A673 (cell line): ENCODE measurements at regions not wholly inside any gene's neighbourhood (a gene's known extent, or its start where the extent isn't known, plus 50 kb on each side); places are given as distances from the start of the nearest gene placed in this dataset.
A peak's percentile ranks its signal among the peaks of the same experiment; 100 is the strongest.

Experiments
- BruUV-seq: library from RNA; stranded (reverse); fragments of 400-500 nt; replicated peaks from 2 replicates; lab custom pipeline; 2021; lab: Mats Ljungman, UMichigan
- CTCF ChIA-PET: fragments of 300-600 bp; sonication (Branson Sonifier 250); formaldehyde crosslinking; loops from one replicate; lab custom pipeline; 2022; ENCODE audit warnings: antibody characterized with exemption; lab: Charles Lee
- POLR2A ChIA-PET: fragments of 300-600 bp; sonication (Branson Sonifier 250); formaldehyde crosslinking; loops from one replicate; lab custom pipeline; 2022; ENCODE audit warnings: antibody characterized with exemption; ENCODE audit not compliant: low non-redundant PET; lab: Charles Lee
- DNase-seq: peaks from one replicate; pipeline ENCODE4 v3.0.0-alpha.2; 2015; ENCODE audit warnings: low spot score
- H3K27ac ChIP-seq: fragments of 200-600 bp; sonication (generic); 2 replicates; pipeline ENCODE4 v1.5.1; 2016; ENCODE audit warnings: mixed run types, low read depth, mild to moderate bottlenecking, mixed read lengths, antibody characterized with exemption, low read length; ENCODE audit not compliant: poor library complexity, severe bottlenecking
- H3K27me3 ChIP-seq: fragments of 200-600 bp; sonication (generic); replicated peaks from 2 replicates; pipeline ENCODE4 v1.6.1; 2017; ENCODE audit warnings: mixed run types, low read depth, mild to moderate bottlenecking, mixed read lengths, antibody characterized with exemption, low read length; ENCODE audit not compliant: insufficient read depth, poor library complexity
- H3K36me3 ChIP-seq: fragments of 200-600 bp; sonication (generic); 2 replicates; pipeline ENCODE4 v1.6.1; 2016; ENCODE audit warnings: mixed run types, mild to moderate bottlenecking, mixed read lengths, antibody characterized with exemption, low read length; ENCODE audit not compliant: insufficient read depth, poor library complexity, severe bottlenecking
- H3K4me1 ChIP-seq: fragments of 200-600 bp; sonication (generic); 2 replicates; pipeline ENCODE4 v1.6.1; 2017; ENCODE audit warnings: mixed run types, mild to moderate bottlenecking, mixed read lengths, antibody characterized with exemption, low read length; ENCODE audit not compliant: insufficient read depth, poor library complexity, severe bottlenecking
- H3K4me3 ChIP-seq: fragments of 200-600 bp; sonication (generic); 2 replicates; pipeline ENCODE4 v1.5.1; 2016; ENCODE audit warnings: low read depth, mixed run types, mild to moderate bottlenecking, mixed read lengths, low read length; ENCODE audit not compliant: poor library complexity, severe bottlenecking
- H3K9me3 ChIP-seq: fragments of 200-600 bp; sonication (generic); 2 replicates; pipeline ENCODE4 v1.6.1; 2016; ENCODE audit warnings: mixed run types, low read depth, mild to moderate bottlenecking, mixed read lengths, antibody characterized with exemption, low read length; ENCODE audit not compliant: poor library complexity, severe bottlenecking
- EZH2 ChIP-seq: fragments of 200-600 bp; sonication (generic); IDR thresholded peaks from 2 replicates; pipeline ENCODE4 v1.6.1; 2017; ENCODE audit warnings: borderline replicate concordance, low read depth, mild to moderate bottlenecking, mixed read lengths, antibody characterized with exemption, low read length; ENCODE audit not compliant: poor library complexity, severe bottlenecking
- intact Hi-C: fragments of 100-400 bp; cut with micrococcal nuclease; formaldehyde crosslinking; loops from one replicate; pipeline ENCODE4 v1.10.0; 2022; ENCODE audit not compliant: unreplicated experiment
- TF ChIP-seq, protein P1 (sequence below): fragments of 300-800, 200-600 bp; sonication (generic); conservative IDR thresholded peaks from 2 replicates; pipeline ENCODE4 v1.5.1; 2017; ENCODE audit warnings: low read depth, mild to moderate bottlenecking, antibody characterized with exemption, low read length, moderate library complexity, mixed read lengths

DNA sequence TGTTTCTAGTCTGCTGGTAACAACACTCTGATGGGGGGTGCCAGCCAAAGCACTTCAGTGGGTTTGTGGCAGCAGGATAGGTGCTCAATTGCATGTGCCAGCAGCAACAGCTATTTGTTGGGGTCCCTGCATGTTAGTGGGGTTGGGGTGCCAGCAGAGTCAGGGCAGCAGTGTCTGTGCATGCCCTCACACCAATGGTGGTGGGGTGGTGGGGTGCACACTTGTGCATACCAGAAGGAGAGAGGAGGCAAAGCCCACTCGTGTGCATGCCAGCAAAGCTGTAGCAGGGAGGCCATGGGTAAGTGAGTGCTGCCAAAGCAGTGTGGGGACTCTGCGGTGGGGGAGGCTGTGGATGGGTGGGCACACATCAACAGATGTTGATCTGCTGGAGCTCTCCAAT is 232.2 kb downstream of the GABRG2 start:
- TF ChIP-seq EZH2: no peak
- TF ChIP-seq, protein P1, sequence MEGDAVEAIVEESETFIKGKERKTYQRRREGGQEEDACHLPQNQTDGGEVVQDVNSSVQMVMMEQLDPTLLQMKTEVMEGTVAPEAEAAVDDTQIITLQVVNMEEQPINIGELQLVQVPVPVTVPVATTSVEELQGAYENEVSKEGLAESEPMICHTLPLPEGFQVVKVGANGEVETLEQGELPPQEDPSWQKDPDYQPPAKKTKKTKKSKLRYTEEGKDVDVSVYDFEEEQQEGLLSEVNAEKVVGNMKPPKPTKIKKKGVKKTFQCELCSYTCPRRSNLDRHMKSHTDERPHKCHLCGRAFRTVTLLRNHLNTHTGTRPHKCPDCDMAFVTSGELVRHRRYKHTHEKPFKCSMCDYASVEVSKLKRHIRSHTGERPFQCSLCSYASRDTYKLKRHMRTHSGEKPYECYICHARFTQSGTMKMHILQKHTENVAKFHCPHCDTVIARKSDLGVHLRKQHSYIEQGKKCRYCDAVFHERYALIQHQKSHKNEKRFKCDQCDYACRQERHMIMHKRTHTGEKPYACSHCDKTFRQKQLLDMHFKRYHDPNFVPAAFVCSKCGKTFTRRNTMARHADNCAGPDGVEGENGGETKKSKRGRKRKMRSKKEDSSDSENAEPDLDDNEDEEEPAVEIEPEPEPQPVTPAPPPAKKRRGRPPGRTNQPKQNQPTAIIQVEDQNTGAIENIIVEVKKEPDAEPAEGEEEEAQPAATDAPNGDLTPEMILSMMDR: no peak
- Histone ChIP-seq H3K27ac (no peak overlapping the region), H3K4me1 (no peaks in the 10 kb centered on the region), H3K36me3 (no peaks in the 10 kb centered on the region), H3K4me3 (no peak overlapping the region), H3K9me3 (peaks cover 3% of the 10 kb centered on the region), H3K27me3 (no peaks in the 10 kb centered on the region)
- ChIA-PET POLR2A (no interaction called here), CTCF (no interaction called here)
- DNase-seq: no peak
- intact Hi-C loops: no loop called here
- BruUV-seq: no TSS peak

DNA sequence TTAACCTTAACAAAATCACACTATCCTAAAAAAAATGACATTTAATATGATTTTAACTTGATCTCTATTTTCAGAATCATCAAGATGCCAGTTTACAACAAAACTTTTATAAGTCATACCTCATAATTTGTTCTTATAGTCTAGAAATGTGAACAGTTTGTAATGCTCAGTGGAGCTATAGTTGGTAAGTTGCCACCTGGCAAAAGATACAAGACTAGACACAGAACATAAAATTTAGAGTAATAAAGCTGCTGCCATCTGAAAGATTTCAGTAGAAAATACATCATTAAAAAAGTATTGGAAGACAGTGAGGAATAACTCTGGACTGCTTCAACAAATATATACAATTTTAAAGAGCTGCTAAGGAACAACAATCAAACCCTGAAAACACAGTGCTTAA is 233.8 kb downstream of the GABRG2 start:
- Histone ChIP-seq H3K27ac (no peak overlapping the region), H3K27me3 (no peaks in the 10 kb centered on the region), H3K4me1 (no peaks in the 10 kb centered on the region), H3K36me3 (no peaks in the 10 kb centered on the region), H3K4me3 (no peak overlapping the region), H3K9me3 (peaks cover 3% of the 10 kb centered on the region)
- DNase-seq: no peak
- intact Hi-C loops: no loop called here
- ChIA-PET CTCF (no interaction called here), POLR2A (no interaction called here)
- BruUV-seq: no TSS peak
- TF ChIP-seq, protein P1: no peak
- no peak for TF ChIP-seq EZH2

DNA sequence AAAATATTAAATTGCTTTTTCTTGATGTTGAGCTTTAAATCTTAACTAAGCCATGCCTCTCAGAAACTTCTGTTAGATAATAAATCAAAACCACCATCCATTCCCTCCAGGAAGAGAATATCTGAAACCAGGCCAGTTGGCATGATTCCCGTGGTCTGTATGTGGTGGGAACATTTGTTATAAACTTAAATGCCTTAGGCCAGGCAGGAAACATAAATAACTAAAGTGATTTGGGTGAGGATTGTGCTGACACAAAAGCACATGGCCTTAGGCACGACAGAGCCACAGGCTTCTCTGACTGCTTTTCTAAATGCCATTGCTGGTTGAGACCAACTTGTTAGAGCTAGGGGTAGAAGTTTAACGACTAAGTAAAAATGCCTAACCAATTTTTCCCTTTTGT is 255.9 kb downstream of the GABRG2 start:
- Histone ChIP-seq H3K9me3 (no peaks in the 10 kb centered on the region), H3K27me3 (no peaks in the 10 kb centered on the region), H3K27ac (peak overlapping the region; percentile 49), H3K4me1 (peaks cover 38% of the 10 kb centered on the region), H3K36me3 (no peaks in the 10 kb centered on the region), H3K4me3 (no peak overlapping the region)
- no TSS peak for BruUV-seq
- intact Hi-C loops: no loop called here
- TF ChIP-seq, protein P1: no peak
- no peak for TF ChIP-seq EZH2
- peak; percentile 84 for DNase-seq
- ChIA-PET POLR2A (no interaction called here), CTCF (no interaction called here)
